Endothelial cell of umbilical vein (primary cell): ENCODE measurements at regions not wholly inside any gene's neighbourhood (a gene's known extent, or its start where the extent isn't known, plus 50 kb on each side); places are given as distances from the start of the nearest gene placed in this dataset.

ENCODE experiments used
- CTCF ChIP-seq, 2 donors: IDR thresholded peaks; 1 replicate in 1 of 2; 2 replicates in 1 of 2; pipeline ENCODE4 v1.5.1; 2011; ENCODE audit warnings: low read length in 2 of 2, mild to moderate bottlenecking in 2 of 2, moderate library complexity in 2 of 2, control low read depth in 1 of 2, inconsistent platforms in 1 of 2, low read depth in 1 of 2; ENCODE audit not compliant: insufficient read depth in 1 of 2; ENCODE audit errors: extremely low read depth in 1 of 2
- EZH2 ChIP-seq: IDR thresholded peaks from 2 replicates; pipeline ENCODE4 v1.6.1; 2012; ENCODE audit warnings: borderline replicate concordance, low read depth, mild to moderate bottlenecking, moderate library complexity, low read length, inconsistent platforms; ENCODE audit not compliant: severe bottlenecking
- MYC ChIP-seq: IDR thresholded peaks from one replicate; pipeline ENCODE4 v1.6.1; 2011; ENCODE audit warnings: mild to moderate bottlenecking, low read depth, low read length
- POLR2A ChIP-seq: IDR thresholded peaks from 2 replicates; pipeline ENCODE4 v1.6.1; 2012; ENCODE audit warnings: low read depth, mild to moderate bottlenecking, control low read depth, low read length

GRCh38 chr16:86968866-86969265, 348.3 kb downstream of the C16orf95 start:
- TF ChIP-seq CTCF (IDR thresholded peaks at IDR 0.05; ENCODE audit: extremely low read depth in 1 of 2, insufficient read depth in 1 of 2, low read depth in 1 of 2, low read length in 2 of 2) (no peak), POLR2A (no peak), MYC (no peak), EZH2 (no peak)
